HG03439 (cell line): ENCODE measurements at regions not wholly inside any gene's neighbourhood (a gene's known extent, or its start where the extent isn't known, plus 50 kb on each side); places are given as distances from the start of the nearest gene placed in this dataset.
"Not testable (repeated sequence)": the region's sequence is repeated elsewhere in the genome, so short reads cannot be mapped to it uniquely, and the experiment has no call there.

Source experiments
- ATAC-seq: cut with Tn5 transposase; IDR thresholded peaks from one replicate; pipeline ENCODE4 v1.9.1; 2021; ENCODE audit warnings: mild to moderate bottlenecking, moderate library complexity; ENCODE audit not compliant: unreplicated experiment

DNA sequence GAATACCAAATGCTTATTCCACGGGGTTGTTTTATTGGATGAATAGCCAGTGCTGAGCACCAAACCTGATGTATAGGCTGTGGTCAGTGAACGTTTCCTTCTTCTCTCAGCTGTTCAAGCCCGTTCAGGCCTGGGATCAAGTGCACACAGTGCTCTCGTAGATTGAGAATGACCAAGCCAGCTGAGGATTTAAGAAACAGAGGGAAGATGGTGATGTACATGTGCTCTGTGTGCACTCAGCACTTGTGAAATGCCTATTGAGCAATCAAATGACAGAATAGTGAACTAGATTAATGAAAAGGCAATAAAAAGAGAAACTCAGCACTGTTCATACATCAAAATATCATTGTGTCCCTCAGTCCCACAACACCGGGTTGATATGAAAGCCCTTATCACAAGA, 302.5 kb downstream of the BMPER start:
- no peak for ATAC-seq

DNA sequence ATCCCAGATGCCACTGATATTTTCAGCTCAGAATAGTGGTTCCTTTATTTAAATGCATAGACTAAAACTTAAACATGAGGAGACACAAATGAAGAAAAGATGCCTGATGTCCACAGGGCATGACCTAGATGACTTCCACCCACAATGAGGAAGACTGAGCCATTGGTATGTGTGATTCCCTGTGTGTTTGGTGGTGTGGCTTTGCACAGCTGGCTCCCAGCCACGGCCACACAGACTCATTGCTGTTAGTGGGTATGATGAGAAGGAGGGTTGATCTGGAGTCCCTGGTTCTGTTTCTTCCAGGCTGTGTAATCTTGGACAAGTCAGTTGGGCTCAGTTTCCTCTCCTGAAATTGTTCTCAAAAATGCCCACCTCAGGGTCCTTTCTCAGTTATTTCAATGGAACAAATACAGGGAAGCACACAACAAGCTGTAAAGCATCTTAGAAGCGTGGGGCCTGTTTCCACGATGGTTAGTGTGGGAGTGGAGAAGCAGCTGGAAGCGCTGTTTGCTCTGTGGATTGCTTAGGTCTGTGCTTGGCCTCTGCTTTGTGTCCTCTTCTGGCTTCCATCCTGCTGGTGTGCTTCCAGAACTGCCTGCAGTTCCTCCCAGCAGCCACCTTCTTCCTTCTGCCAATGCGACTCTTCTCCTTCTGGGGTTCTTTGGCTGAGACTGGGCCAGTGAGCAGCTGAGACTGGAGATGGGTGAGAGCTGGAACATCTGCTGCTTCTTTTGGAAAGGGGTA, 303.7 kb downstream of the BMPER start:
- no peak for ATAC-seq

DNA sequence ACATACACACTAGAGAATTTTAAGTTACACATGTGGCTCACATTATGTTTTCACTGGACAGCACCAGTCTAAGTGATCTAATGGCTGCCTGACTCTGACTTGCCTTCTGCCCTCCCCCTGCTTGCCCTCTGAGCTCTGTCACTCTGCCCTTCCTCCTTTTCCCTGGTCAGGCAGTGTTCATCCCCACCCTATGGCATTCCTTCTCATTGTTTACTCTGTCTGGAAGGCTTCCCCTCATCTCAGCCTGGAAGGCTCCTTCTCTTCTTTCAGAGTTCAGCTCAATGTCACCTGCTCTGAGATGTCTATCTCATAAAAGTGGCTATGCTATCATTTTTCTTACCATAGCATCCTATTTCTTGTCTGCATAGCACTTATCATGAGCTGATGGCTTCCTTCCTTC, 305.7 kb downstream of the BMPER start:
- no peak for ATAC-seq

DNA sequence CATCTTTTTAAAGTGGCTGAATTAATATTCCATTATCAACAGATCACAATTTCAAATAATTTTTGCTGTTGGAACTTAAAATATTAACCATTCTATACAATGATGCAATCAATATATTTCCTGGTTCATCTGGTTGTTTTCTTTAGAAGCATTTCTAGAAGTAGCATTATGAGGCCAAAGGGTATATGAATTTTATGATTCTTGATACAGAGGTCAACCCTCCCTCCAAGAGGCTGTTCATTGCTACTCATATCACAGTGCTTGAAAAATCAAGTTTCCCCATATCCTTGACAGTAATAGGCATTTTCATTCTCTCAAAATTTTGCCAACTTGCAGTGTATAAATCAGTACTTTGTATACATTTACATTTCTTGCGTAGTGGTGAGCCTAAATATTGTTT, 312.6 kb downstream of the BMPER start:
- ATAC-seq, result no peak

DNA sequence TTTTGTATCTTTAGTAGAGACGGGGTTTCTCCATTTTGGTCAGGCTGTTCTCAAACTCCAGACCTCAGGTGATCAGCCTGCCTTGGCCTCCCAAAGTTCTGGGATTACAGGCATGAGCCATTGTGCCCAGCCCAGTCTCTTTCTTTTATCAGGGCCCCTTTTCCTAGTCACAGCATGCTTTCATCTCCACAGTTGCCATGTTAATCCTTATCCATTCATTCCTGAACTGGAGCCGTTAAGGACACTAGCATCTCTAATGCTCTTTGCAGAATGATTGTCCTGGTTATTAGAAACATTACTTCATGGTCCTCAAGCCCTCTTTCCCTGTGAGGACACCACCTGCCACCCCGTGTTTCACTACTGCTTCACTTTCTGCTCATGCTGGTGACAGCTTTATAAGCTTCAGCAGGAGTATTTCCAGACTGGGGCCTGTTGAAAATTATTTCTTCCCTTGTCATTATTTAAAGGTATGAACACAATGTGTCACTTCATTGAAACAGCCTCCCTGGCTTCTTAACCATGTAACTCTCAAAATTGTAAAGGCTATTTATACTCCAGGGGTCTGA, 313.9 kb downstream of the BMPER start:
- no peak for ATAC-seq

DNA sequence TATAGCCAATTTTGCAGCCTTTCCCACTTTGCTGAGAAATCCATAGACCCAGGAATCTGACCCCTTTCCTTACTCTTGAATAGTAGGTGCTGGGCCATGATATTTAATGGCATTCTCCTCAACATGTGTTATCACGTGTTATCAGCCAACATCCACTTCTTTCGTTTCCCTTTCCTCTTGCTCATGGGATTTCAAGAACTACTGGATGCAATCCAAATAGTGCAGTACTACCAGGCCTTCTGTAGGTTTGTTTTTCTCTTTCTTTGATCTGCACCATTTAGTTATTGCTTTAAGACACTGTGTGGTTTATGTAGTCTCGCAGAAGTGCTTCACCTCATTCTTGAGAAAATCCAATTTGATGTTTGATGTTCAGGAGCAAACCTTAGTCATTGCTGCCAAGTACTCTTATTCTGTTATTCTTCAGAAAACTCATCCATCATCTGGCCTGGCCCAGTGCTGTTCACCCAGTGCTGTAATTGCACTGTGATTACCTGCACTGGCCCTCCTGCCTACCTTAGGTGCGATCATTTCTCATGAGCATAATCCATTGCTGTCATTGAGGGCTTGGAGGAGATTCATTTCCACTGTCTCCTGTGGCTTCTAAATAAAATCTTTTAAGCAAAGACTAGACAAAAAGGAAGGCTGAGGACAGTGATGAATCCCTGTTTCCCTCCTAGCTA, 315.3 kb downstream of the BMPER start:
- no peak for ATAC-seq

DNA sequence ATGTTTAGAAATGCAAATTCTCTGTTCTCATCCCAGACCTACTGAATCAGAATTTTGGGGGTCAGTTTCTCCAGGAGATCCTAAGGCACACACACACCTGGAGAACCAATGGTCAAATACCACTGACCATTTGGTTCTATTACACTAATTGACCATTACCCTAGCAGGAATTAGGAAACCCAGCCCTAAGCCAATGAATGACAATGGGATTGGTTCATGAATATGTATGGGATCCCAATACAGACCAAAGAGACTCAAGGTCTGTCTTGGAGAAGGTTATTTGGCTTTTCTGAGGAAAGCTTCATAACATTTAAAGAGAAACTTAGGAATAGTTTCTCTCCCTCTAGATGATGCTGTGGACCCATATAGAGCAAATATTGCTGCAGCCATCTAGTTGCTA, 317.0 kb downstream of the BMPER start:
- no peak for ATAC-seq

DNA sequence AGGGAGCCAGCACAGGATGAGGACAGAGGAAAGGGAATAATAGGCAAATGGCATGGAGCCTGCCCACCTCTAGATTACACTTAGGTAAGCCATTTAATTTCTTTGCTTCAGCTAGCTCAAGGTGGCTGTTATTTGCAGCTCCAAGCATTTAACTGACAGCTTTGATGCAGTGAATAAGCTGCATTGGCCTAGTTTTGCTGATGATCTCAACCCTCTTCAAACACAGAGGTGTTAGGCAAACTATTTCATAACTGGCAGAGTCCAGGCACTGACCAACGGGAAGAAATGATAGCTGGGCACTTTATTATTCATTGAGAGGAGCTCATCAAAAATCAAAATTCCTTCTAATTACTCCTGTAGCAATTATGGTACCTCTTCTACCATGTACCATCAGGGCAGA, 317.4 kb downstream of the BMPER start:
- ATAC-seq, result no peak

DNA sequence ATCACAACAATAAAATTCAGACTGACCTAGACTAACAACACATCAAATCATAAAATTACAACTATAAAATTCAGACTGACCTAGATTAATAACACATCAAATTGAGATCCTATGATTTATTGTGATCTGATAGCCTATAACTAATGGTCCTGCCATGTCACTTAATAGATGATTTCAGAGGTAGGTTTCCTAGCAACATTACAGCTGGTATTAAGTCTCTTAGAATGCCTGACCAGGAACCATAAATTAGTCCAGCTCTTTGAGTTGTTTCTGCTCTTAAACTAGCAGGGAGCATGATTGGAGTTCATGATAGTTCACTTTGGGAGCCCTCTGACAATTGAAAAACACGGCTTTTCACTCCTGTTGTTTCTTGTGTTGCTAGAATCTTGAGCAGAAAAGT, 318.9 kb downstream of the BMPER start:
- no peak for ATAC-seq

DNA sequence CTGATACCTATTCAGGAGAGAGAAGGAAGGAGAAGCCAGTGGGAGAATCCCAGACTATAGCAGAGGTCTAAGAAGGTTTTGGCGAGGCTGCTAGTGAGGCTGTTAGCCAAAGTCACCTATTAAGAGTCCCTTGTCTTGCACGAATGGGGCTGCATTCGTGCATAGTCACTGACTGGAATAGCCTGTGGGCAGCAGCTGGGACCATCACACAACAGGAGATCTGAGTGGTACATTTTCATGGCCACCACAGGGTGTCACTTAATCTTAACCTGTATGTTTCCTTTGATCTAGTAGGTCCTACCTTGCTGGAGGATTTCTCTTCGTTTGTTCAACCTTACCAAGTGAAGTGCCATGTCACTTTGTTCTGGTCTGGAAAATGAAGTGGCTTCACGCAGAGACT, 319.9 kb downstream of the BMPER start:
- no peak for ATAC-seq

DNA sequence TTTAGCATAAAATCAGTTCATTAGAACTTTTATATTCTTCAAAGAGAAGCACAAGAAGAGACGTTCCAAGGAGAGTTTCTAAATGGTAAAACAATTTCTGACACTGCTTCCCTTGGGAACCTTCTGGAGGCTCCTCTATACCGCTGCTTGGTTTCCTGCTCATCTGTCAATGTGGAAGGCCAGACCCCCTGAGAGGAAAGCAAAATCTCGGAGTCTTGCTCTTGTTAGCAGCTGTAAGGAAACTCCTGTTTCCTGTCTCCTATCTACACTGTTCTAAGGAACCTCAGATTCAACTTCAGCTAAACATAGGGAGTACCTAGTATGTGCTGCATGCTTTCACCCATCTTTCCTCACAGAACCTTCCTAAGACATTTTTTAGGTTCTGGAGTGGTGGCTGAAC, 322.2 kb downstream of the BMPER start:
- no peak for ATAC-seq

DNA sequence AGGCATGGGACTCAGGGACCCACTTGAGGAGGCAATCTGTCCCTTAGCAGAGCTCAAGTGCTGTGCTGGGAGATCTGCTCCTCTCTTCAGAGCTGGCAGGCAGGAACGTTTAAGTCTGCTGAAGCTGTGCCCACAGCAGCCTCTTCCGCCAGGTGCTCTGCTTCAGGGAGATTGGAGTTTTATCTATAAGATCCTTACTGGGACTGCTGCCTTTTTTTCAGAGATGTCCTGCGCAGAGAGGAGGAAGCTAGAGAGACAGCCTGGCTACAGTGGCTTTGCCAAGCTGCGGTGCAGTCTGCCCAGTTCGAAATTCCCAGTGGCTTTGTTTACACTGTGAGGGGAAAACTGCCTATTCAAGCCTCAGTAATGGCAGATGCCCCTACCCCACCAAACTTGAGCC, 329.8 kb downstream of the BMPER start:
- not testable (repeated sequence) for ATAC-seq

DNA sequence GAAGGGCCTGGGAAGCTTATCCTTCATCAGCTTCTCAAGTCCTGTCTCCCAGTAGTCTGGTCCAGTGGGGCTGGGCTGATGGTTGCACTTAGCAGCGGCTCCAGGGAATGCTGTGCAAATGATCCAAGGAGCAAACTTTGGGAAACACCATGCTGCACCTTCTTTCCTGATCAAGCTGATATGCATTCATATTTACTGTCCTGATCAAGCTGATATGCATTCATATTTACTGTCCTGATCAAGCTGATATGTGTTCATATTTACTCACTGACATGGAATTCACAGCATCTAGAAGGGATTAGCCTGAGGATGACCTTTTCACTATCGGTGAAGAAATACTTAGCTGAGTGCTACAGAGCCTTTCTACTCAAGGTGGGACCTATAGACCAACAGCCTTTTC, 330.7 kb downstream of the BMPER start:
- ATAC-seq, result no peak

DNA sequence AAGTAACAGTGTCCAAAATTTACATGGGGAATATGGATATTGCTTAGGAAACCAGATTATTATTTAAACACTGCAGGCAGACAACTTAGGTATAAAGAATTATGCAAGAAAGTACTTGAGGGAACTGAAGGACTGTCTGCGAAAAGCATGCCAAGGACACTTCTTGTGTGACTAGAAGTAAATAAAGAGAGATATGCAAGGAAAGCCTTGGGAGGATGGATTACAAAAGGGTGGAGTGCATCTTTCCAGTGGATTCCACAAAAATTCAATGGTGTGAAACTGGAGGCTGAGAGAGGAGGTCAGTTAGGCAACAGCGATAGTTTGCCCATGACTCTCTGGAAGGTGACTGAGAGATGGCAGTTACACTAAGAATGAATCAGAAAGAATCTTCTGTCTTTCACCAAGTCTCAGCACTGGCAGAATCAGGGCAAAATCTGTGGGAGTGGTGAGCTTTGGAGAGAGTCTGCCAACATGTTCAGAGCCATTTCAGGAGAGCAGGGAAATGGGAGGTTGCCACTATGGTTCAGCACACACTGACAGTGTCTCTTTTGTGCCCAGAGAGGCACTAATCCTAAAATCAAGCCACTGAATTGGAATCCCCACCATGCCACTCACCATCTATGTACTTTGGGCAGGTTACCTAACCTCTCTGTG, 331.6 kb downstream of the BMPER start:
- ATAC-seq, result no peak

DNA sequence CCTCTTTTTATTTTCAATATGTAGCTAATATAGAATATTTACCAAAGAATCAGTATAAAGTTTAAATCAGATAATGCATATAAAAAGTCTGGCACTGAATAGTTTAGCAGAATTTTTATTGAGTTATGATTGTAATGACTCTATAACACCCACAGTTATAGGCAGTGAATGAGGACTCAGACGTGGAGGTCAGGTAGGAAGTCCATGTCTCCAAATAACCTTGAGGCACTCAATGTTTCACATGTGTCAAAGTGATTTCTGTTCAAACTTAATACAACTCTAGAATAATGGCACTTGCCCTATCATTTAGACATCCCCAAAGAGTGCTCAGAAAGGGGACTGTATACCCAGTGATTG, 332.1 kb downstream of the BMPER start:
- no peak for ATAC-seq

DNA sequence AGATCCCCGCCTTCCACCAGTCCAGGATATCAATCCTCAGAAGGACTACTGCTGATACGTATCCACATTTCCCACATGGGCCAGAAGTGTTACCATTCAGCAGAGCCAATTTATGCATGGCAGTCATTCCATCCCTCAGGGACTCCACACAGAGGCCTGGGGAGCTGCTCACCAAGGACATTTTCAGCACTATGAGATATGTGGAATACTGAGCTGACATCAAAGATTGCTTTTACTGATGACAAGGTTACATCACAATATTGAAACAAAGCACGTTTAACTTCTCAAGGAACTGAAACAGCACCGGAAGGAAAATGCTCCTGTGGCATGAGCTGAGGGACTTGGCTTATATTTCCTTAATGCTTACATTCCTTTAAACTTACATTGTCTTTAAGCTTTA, 335.1 kb downstream of the BMPER start:
- ATAC-seq, result no peak

DNA sequence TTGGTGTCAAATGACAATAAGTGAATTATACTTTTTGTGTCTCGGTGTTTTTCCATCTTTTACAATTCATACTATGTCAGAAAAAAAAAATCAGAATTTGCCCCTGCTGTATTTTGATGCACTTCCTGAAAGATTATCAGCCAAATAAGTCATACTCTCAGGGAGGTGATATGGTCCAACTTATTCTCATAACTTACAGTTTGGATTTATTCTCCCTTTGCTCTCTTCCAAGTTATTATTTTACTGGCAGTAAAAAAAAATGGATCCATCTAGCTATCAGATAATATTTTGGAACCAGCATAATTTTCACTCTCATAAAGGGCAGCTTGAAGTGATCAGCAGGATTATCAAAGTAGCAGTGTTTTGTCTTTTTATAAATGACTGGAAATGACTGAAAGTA, 337.1 kb downstream of the BMPER start:
- ATAC-seq, result no peak

DNA sequence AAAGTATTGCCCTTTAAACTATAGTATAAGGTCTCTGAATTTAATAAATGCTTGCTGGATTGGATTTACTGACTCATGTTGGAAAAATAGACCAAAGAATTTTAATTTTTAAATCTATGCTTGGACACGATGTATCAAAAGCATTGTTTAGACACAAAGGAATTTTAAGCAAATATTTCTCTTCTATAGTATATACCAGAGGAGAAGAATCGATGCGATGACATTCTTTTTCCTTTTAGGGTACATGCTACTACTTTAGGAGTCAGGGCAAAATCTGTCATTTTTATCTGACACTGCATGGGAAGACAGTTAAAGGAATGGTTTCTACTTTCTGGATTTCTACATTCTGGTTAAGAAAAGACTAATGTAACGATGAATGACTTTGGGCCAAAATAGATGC, 339.9 kb downstream of the BMPER start:
- no peak for ATAC-seq

DNA sequence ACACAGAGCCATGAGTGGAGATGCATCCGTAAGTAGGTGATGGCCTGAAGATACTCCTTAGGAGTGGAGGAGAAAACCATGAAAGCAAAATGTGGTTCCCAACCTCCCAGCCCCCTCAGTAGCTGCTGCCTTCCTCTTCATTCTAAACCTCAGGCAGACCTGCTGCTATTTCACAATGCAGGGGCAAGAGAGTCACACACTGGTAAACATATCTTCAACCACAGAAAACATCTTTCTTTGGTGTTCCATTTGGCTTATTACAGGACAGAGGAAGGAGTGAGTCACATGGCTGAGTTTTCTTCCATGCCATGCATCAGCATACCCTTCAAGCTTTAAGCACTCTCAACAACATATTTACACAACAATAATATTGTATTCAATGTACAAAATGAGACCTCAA, 342.1 kb downstream of the BMPER start:
- no peak for ATAC-seq

DNA sequence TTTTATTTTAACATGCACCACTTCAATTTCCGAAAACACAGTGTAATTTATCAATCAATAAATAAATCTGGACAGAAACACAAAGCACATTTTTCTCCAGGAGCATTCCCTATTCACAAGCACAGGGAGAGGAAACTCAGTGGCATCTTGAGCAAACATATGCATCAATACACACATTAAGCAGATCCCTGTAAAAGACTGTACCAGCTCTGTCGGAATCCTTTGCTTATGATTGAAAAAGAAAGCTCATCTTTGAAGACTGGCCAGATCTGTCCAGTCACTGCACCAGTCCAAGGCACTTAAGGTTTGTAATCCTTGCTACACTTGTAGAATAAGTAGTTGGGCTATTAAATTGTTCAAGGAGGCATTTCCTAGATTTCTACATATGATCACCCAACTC, 343.9 kb downstream of the BMPER start:
- ATAC-seq, result no peak

DNA sequence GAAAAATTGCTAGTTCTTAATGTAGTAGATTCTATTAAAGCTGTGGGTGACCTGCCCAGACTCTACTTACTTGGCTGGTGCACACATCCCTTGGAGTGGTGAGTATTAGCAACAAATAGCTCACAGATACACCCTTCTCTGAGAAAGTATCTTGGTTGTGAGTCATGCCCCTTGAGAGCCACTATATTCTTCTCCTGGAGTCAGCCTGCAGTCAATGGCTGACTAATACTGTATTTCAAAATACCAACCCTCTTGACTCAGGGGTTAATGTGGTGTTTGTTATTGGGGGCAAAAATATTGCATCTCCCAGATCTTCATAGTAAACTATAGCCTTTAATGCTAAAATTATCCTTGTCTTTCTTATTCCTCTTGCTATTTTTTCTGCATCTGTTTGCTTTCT, 354.9 kb downstream of the BMPER start:
- no peak for ATAC-seq

DNA sequence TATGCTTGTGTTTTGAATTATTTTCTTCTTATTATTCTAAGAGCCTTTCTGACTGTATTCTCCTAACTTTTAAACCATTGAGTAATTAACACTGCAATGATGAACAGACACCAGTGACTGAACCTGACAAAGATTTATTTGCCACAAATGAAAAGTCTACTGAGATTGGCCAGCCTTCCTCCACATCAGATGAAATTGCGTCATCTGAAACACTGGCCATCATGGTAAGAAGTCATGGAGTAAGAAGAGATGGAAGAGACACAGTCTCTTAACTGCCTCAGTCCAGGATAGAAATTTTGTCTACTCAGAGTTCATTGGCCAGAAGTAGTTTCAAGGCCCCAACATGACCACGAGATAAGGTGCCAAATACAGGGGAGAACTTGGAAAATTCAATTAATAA, 357.8 kb downstream of the BMPER start:
- ATAC-seq, result no peak
